NCI-H1694 treated with DMSO at 0.1 percent for 48 hours (cell line): ENCODE measurements at regions not wholly inside any gene's neighbourhood (a gene's known extent, or its start where the extent isn't known, plus 50 kb on each side); places are given as distances from the start of the nearest gene placed in this dataset.
"Not testable (repeated sequence)": the region's sequence is repeated elsewhere in the genome, so short reads cannot be mapped to it uniquely, and the experiment has no call there.

ENCODE experiments used
- DNase-seq: peaks from one replicate; lab custom pipeline; 2025; lab: John Stamatoyannopoulos, UW

DNA sequence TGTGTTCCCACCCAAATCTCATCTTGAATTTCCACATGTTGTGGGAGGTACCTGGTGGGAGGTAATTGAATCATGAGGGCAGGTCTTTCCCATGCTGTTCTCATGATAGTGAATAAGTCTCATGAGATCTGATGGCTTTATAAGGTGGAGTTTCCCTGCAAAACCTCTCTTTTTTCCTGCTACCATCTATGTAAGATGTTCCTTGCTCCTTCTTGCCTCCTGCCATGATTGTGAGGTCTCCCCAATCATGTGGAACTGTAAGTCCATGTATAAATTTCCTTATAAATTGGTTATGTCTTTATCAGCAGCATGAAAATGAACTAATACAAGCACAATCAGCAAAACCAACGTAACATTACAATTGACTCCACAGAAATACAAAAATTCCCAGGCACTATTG, 814.8 kb upstream of the CITED2 start:
- DNase-seq: not testable (repeated sequence)

DNA sequence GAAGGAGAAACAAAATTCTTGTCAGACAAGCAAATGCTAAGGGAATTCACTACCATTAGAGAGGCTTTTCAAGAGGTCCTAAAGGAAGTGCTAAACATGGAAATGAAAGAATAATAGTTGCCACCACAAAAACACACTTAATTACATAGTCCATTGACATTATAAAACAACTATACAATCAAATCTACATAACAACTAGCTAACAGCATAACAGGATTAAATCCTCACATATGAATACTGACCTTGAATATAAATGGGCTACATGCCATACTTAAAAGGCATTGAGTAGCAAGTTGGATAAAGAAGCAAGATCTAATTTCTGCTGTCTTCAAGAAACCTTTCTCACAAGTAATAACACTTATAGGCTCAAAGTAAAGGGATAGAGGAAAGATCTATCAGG, 811.5 kb upstream of the CITED2 start:
- no peak for DNase-seq

DNA sequence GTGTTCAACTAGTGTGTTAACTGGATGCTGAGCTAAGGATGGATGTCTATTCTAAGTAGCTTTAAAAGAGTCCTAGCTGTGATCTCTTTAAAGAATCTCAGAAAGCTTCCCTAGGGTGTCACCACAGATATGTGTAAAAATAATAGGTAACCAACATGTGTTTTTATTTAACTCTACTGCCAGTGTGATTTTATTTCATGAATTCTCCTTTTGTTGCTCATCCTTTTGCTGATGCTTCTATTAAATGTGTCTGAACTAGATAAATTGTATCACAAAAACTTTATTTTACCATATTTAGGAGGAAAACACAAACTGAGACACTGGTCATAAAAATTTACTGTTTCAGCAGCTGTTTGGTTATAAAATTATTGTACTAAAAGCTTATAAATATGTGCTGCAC, 809.4 kb upstream of the CITED2 start:
- DNase-seq: no peak

DNA sequence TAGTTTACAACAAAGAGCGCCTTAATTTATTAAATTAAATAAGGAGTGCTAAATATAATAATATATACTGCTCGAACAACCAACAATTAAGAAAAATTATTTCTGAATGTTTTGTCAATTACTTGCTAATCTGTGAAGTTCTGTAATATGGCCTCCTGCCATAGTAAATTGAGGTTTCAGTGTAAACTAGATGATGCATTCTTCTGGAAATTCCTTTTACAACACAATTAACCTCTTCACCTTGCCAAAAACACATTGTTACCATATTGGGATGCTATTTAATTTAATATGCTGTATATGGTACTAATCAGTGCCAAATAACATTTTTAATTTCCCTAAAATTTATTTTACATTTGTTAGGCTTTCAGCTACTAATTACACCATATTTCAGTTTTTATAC, 808.4 kb upstream of the CITED2 start:
- DNase-seq: no peak

DNA sequence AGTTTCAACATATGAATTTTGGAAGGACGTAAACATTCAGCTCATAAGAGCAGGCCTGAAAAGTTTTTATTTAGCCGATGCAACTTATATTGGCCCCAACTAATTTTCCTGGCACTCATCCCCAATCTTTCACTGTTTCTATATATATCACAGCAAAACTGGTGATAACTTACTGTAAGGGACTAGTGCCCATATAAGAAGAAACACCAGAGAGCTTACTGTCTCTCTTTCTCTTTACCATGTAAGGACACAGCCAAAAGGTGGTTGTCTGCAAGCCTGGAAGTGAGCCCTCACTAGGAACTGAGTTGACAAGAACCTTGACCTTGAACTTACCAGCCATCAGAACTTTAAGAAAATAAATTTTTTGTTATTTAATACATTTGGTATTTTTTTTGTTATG, 807.4 kb upstream of the CITED2 start:
- no peak for DNase-seq

DNA sequence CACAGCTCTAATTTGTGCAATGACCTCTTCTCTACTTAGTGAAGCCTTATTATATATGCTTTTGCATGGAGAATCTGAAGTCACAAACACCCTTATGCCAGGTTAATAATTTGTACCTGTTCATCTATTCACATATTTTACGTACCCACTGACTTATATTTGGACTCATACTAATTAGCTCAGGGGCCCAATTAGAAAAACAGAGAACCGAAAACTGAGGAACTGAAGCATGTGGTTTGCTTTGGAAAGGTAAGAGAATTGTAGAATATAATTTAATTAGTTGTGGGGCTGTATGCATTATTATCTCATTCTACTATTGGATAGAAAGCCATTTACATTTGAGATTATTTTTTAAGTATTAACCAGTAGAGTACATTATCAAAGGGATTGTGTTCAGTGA, 805.9 kb upstream of the CITED2 start:
- no peak for DNase-seq

DNA sequence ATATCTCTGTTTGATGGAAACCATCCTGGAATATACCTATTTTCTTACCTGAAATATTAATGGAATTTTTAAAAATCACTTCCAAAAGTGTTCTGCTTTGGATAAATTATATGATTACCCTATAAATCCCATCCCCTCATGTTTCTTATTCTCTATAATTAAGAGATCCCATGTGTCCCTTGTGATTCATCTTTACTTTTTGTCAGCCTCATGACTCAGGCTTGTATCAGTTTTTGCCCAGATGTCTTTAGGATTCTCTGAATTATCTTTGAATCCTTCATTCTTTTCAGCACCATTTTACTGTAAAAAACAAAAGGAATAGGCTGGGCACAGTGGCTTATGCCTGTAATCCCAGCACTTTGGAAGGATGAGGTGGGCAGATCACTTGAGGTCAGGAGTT, 804.5 kb upstream of the CITED2 start:
- DNase-seq: no peak

DNA sequence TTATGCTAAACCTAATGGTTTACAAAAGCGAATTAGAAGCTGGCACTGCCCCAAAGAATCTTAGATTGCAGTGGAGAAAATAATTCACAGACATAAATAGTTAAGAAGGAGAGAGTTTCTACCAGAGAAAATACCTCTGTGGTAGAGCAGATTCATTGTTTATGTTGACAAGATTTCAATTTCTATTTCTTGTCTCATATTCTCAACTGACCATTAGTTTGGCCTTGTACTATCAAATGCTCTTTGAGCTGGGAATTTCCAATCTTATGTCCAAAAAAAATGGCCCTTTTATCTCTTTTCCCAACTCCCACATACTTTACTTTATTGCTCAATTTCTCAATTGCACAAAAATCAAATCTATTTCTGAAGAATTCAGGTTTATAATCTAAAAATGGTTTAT, 804.1 kb upstream of the CITED2 start:
- no peak for DNase-seq

DNA sequence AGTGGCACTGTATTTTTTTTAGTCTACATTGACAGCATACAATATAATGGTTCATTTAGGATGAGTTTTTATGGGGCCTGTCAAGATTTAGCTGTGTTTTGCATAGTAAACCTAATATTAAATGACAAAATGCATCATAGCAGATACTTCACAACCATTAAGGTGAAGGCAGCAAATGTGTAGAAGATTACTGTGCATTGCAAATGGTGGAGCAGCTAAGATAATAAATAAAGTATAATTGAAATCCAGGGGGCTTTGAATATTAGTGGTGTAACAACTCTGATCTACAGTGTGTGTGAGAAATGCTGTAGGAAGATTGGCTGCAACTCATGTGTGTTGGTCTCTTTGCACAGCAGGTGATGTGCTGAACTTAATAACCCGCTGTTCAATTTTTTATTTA, 801.9 kb upstream of the CITED2 start:
- no peak for DNase-seq

DNA sequence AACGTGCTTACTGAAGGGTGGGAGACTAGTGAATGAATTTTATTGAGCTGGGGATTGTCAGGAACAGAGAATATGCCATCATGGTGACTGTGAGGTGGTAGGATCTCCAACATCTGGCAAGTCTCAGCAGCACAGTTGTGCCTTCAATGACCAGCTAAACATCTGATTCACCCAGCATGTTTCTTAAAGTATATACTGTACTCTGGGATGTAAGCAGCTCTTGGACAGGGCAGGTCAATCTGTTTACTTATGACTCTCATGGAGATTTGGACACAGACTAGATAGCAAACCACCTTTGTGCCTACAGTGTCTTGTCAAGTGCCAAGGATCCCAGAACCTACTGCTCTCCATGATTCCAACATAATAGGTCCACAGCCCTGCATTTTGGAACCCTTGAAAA, 801.0 kb upstream of the CITED2 start:
- DNase-seq: no peak

DNA sequence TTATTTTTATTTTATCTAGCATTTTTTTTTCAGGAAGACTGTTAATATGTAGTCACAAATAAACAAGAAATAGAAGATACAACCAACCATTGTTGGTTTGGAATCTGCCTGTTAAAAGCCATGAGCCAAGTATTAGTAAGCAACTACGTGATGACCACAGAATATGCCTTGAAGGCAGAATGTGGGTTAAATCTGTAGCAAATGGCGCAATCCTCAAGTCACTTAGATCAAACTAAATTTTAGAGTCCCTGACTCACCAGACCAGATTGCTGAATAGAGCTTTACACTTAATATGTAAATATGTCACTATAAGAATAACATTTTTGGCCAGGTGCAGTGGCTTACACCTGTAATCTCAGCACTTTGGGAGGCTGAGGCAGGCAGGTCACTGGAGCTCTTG, 800.1 kb upstream of the CITED2 start:
- no peak for DNase-seq

DNA sequence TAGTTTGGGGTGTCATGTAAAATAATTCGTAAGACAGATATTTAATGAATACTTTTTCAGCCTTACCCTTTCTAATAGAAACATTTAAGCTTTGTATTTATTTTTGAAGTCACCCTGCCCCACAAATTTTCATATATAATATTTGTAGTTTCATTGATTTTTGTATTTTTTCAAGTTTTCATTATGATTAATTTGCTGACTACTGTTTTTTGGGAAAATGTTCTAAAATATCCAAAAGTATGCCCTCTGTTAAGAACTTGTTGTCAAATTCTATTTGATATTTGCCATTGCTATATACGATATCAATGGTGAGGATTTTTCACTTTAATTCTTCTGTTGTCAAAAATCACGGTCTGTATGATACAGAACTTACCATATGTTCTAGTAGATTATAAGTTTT, 793.9 kb upstream of the CITED2 start:
- DNase-seq: no peak

DNA sequence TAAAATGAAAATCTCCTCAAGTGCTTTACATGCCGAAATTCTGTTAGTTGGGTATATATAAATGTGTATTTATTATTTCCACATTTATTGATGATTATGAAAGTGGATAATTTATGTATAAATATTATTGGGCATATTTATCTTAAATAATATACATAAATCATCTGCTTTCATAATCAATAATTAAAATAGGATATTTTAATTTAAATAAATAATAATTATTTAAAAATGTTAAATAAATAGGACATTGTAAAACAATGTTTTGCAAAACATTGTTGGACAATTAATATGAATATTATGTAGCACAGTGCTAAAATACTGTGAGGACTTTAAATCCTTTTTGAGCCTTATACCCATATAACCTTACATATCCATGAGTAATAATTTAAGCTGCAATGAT, 786.5 kb upstream of the CITED2 start:
- DNase-seq: no peak

DNA sequence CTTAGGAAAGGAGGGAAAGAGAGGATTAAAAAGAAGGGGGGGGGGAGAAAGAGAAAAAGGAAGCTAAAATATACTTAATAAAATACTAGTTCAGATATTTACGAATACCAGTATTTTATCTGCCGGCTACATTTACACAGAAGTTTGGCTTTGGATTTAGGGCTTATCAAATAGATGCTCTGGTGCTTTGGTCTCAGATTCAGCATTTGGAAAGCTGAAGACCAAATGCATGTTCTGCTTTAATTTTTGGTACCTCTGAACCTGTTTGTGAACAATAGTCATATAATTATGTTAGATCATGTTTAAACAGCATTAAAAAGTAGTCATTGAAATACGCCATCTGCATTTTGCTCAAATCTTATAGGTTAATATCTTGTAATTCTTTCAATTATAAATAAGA, 786.0 kb upstream of the CITED2 start:
- no peak for DNase-seq

DNA sequence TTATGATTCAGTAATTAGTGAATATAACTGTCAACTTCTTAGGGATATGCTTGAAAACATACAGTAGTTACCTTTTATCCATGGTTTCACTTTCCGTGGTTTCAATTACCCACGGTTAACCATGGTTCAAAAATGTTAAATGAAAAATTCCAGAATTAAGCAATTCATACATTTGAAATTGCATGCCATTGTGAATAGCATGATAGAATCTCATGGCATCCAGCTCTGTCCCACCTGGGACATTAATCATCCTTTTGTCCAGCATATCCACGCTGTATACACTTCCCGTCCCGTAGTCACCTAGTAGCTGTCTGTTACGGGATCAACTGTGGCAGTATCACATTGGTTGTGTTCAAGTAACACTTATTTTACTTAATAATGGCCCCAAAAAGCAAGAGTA, 781.7 kb upstream of the CITED2 start:
- DNase-seq: no peak

DNA sequence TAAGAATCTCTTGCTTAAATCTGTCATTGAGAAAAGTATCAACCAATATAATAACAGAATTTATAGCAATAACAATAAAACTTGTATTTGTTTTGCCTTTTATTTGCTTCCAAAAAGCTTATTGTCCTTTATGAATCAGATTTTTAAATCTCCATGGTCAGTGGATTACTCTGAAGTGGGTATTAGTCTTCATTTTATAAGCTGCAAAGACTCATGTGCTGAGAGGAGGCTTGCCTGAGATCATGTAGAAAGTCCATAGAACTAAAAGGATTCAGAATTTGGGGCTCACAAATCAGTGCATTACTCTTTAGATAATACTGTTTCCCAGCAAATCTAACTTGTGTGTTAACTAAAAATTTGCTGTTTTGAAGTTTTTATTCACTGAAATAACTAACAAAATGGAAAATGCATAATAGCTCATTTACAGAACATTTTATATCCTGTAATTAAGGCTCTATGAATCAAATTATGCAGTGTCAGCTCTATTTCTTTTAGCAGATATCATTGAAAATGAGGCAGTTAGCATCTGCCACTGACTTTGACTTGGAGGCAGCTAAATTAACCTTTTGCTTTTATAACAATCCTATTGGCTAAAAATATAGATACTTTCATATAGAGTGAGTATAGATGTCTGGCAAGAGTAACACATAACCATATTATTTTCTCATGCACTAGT, 781.1 kb upstream of the CITED2 start:
- DNase-seq: no peak

DNA sequence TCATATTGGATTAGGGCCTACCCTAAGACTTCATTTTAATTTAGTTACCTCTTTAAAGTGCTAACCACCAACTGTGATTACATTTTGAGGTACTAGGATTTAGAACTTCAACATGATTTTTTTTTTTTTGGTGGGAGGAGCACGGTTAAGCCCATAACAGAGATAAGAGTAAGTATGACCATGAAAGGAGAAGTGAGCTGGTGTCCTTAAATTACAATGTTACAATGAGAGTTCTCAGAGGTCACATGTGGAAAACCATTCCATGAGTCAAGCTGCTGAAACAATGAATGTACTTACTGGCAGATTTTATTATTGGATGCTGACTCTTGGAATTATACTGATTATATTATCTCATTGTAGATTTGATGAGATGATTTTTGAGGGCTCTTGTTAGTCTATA, 779.3 kb upstream of the CITED2 start:
- no peak for DNase-seq

DNA sequence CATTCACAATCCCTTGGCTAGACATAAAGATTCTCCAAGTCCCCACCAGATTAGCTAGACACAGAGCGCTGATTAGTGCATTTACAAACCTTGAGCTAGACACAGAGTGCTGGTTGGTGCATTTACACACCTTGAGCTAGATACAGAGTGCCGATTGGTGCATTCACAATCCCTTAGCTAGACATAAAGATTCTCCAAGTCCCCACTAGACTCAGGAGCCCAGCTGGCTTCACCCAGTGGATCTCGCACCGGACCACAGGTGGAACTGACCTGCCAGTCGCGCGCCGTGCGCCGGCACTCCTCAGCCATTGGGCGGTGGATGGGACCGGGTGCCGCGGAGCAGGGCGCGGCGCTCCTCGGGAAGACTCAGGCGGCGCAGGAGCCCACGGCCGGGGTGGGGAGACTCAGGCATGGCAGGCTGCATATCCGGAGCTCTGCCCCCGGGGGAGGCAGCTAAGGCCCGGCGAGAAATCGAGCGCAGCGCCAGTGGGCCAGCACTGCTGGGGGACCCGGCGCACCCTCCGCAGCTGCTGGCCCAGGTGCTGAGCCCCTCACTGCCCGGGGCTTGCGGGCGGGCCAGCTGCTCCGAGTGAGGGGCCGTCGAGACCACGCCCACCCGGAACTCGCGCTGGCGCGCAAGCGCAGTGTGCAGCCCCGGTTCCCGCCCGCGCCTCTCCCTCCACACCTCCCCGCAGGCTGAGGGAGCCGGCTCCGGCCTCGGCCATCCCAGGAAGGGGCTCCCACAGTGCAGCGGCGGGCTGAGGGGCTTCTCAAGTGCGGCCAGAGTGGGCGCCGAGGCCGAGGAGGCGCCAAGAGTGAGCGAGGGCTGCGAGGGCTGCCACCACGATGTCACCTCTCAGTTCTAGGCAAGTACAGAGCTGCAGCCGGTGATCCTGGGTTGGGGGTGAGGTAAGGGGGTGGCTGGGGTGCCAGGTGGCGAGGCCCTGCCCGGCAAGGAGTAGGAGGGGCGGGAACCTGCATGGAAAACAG, 773.7 kb upstream of the CITED2 start:
- not testable (repeated sequence) for DNase-seq

DNA sequence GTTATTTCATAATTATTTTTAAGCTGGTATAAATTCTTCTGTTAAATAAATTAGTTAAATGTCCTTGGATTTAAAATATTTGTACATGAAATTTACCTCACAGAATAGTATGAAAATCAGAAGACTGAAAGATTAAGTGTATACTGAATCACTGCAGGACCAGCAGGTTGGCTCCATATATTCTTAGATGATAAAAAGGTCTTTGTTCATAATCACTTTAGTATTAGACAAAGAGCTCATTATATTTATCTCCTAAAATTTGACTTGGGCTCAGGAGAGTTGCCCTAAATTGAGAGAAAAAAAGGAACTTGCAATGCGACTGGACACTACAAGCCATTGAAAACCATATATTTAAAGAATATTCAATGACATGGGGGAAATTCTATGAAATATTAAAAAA, 766.4 kb upstream of the CITED2 start:
- no peak for DNase-seq

DNA sequence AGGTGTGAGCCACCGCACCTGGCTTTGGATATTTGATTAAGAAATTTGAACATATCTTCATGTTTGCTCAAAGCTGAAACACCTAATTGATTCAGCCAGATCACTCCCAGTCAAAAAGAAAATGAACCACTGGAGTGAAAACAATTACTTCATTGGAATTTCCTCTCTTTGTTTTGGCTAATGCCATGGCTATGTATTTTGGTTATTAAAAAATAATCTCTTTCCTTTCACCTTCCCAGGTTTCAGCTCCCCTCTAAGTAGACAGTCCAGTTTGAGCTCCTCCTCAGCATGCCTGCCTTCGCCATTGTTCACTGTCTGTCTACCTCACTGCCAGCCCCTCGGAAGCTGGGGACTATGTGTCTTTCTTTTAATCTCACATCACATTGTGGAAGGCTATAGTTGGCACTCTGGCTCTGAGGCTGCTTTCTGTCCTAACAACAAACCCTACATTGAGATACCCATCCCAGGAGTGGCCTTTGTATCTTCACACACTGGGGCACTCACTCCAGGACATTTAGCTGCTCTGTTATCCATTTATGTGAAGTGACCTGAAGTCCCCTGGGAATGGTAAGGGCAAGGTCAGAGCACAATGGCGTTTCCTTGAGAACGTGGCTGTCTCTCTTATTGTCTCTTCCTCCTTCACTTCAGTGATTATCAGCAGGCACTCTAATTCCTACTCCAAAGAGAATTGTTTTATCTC, 764.0 kb upstream of the CITED2 start:
- no peak for DNase-seq

DNA sequence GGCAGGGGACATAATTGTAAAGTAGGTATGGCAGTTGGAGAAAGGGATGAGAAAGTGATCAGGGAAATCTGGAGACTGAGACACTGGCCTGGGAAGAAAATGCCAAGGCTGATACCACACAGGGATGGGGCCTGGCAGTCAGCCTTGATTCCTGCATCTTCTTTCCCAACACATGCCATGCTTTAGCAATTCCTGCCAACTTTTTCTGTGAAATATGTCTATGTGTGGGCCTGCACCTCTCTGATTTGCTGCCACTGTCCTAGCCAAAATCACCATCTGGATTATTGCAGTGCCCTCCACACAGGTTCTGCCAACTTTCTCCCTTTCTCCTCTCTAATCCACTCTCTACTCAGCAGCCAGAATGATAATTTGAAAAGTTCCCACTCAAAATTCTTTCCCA, 759.8 kb upstream of the CITED2 start:
- DNase-seq: no peak

DNA sequence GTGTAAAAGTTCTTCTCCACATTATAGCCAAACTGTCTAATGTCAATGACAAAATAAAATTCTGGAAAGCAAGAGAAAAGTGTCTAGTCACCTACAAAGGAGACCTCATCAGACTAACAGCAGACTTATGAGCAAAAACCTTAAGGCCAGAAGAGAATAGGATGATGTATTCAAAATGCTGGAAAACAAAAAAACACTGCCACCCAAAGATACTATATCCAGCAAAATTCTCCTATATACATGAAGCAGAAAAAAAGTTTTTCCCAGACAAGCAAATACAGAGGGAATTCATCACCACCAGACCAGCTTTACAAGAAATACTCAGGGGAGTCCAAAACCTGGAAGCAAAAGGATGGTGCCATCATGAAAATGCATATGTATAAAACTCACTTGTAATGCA, 755.6 kb upstream of the CITED2 start:
- no peak for DNase-seq

DNA sequence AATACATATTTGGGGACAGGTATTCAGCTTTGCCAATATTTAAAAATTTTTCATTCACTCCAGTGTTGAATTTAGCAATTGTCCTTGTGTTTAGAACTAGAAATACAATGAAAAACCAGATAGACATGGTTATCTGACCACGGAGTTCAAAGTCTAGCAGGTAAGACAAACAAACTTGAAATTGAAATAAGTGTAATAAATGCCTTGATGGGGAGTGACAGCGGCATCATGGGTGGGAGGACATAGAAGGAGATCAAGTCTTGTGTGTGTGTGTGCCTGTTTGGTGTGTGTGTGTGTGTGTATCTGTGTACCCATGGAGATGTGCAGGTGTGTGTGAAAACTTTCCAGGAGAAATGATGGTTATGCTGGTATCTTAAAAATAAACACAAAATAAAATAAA, 750.0 kb upstream of the CITED2 start:
- no peak for DNase-seq
